Ecto neural progenitor cell (in vitro differentiated cells): ENCODE measurements at regions not wholly inside any gene's neighbourhood (a gene's known extent, or its start where the extent isn't known, plus 50 kb on each side); places are given as distances from the start of the nearest gene placed in this dataset.

Source experiments
- DNase-seq: peaks from one replicate; pipeline ENCODE4 v3.0.0-alpha.2; 2018; ENCODE audit warnings: low spot score

DNA sequence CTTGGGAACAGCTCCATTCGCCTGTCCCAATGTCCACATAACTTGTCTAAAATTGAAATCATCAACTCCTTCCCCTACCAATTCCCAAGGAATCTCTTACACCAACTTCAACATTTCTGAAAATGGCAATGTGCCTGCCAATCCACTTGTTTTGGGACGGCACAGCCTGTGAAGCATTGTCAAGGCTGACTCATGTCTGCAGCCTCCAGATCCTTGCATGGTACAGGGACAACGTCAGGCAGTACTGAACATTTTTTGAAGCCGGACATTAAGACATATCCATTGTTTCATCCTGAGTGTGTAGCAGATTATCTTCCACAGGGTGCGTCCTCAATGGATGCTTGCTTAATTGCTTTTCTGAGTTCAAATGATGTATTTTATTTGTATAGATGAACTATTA is 794.1 kb downstream of the BCL11B start:
- DNase-seq = no peak

DNA sequence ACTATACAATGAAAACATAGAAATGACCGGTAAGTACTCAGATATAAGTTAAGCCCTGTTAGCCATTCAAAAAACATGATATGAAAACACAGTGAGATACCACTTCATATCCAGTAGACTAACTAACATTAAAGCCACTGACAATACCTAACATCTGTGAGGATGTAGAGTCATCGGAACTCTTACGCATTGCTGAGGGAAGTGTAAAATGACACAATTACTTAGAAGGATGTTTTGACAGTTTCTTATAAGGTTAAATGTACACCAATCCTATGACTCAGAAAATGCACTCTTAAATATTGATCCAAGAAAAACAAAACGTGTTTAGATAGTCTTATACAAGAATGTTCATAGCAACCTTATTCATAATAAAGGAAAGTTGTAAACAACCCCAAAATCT is 782.9 kb downstream of the BCL11B start:
- no peak for DNase-seq

DNA sequence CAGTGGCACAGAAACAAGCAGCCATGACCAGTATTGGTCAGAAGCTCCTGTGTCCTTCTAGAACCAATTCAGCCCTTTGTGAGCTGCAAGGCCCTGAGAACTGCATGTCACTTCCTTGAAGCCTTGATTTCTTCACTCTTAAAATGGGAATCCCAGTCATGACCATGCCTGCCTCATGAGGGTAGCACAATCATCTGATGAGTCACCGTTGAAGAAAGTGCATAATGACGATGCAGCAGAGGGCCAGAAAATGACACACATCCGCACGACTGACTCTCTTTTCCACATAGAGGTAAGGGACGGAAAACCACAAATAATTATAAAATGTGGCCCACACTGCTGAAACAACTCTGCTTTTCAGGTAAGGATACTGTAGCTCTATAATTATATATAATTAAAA is 777.4 kb downstream of the BCL11B start:
- DNase-seq = no peak

DNA sequence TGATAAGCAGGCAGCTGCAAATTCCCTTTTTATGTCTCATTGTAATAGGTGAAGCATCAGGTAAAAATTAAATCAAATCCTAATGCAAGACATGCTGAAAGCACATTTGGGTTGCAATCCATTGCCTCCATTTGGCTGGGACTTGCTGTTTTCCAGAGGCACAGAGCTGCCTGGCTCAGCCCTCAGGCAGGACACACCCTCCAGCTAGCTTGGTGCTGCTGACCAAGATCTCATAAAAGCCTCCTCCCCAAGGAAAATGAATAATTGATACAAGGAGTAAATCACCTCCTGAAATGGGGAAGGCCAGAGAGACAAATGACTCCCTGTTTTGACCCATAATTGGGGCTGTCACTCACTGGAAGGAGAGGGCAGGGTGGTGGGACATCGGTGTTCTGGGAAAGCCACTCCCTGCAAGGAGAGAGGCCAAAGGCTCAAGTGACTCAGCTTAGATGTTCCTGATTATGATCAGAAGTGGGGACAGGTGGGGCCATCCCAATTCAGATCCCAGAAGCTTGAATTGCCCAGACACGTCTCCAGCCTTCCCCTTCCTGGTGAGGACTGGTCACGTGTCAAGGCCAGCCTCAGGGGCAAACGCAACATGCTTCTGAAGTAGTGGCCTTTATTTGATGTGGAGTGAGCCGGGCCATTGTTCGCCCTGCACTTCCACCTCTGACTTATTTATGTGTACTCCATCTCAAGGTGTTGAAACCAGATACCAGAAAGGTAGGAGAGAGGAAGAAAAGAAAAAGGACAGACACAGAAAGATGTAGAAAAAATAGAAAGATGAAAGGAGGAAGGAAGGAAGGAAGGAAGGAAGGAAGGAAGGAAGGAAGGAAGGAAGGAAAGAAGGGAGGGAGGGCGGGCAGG is 773.7 kb downstream of the BCL11B start:
- DNase-seq = no peak

DNA sequence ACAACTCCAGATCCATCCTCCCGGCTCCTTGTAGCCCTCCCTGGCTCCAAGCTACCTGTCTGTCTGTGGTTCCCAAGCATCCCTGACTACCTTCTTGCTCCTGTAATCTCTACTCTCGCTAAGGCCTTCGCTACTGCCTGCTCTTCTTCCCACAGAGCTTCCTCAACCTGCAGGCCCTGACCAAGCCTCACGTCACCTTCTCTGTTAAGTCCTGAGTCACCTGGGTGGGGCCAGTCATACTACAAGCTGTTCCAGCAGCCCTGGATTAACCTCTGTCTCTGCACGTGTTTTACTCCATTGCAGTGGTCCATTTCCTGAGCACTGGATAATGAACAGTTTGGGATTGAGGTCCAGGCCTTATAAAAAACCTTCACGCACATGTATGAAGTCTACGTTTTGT is 770.7 kb downstream of the BCL11B start:
- no peak for DNase-seq

DNA sequence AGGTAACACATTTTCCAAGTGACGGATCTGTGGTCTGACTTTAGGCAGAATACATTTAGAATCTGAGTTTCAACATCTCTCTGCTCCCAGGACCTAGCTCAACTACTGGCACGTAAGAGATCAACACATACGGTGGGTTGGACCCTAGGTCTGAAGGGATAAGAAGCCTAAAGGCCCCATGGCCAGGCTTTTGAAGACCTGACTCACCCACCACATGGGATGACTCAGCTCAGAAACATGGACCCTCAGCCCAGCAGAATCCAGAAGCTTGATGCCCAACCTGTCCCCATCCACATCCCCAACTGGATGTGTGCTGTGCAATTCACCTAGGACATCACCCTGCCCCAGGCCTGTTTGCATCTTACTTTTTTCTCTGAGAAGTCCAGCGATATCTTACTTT is 770.2 kb downstream of the BCL11B start:
- DNase-seq = no peak

DNA sequence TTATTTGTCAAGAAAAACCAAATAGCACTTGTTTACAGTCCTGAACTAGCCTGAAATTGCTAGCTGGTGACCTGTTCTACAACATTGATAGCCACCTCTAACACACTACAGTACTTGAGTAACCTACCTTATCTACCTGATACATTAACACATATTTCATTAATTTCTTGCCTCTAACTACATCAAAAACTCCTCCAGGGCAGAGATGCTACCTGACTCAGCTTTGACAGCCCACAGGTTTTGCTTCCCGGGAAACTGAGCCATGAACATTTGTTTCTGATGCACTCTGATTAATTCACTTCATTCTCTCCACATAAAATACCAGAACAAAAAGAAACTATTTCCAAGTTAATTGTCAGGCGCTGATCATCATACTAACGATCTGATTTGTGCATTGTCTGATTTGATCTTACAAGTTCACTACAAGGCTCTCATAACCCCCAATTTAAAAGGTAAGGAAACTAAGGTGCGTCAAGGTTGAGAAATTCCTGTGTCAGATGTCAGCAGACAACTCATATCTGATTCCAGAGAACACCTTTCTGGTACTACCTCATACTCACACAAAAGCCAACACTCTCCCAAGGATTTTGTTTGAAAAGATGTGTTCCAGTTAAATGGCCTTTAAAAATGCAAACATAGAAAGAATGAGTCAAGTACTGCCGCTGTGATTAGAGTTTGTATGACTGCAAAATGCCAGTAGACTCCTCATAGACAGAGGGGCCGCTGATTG is 768.7 kb downstream of the BCL11B start:
- no peak for DNase-seq

DNA sequence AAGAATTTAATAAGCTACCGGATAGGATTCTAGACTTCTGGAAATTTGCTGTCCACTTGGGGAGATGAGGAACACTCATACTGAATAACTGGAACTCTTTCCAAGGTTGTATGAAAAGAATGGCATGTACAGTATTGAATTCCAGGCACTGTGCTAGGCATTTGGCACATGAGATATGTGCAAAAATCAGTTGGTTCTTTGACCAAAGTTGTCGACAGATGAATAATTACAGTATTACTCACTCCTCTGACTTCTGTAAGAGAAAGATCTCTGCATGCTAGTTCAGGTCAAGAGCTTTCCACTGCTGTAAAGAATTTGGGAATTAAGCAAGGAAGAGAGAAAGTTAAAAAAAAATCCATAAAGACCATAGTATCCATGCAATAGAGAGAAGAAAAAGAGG is 764.7 kb downstream of the BCL11B start:
- DNase-seq = no peak

DNA sequence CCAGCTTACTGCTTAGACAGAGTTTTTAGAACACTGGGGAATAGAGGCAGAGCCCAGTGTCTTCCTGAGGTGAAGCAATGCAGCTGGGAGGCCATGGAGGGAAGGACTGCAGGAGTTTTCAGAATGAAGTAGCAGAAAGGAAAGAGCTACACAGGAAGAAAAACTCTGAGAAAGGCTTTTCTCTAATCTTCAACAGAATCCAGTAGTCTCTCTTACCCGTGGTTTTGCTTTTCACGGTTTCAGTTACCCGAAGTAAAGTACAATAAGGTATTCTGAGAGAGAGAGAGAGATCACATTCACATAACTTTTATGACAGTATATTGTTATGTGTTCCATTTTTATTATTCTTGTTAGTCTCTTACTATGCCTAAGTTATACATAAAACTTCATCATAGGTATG is 761.6 kb downstream of the BCL11B start:
- DNase-seq = no peak

DNA sequence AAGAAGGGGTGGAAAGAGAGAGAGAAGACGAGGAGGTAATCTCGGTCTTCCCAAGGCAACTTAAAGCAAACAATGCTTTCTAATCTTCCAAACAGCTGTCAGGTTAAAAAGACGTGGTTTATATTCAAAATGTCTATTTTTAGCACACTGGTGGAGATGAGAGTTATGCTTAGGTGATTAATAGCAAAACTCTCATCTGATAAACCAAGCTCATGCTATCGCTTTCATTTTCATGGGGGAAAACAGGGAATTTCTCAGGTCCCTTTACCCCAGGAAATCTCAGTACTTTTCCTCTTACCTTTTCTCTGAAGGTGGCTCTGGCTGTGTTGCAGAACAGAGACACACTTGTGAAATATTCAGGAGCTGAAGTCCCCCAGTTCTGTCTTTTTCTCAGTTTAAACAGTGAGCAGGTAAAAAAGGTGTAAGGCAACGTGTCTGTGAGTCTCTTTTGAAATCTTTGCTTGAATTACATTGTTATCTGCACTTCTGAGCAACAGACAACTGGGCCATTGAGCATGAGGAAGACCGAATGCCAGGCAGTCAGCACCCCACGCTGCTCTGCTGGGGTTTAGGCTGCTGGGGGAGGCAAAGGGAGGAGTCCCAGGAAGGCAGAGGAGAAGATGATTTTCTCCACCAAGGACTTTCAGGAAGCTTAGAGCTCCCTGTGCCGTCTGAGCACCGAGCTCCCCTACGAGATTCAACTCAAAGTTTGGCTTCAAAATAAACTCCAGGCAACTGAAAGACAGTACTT is 759.3 kb downstream of the BCL11B start:
- DNase-seq = no peak

DNA sequence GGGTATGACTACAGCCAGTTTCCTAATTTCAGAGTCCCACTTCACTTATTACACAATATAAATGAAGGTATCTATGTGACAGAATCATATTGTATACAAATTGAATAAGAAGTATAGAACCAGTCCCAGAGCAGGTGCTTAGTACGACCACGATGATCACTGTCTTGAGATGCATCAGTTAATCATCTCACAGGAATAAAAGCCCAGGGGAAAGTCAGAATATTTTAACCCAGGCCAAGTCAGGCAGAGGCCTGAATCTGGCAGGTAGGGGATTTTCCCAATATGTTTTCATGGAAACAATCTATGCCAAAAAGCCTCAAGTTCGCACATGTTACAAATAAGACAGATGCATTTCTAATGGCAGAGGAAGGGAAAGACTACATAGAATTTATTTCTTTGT is 758.4 kb downstream of the BCL11B start:
- no peak for DNase-seq

DNA sequence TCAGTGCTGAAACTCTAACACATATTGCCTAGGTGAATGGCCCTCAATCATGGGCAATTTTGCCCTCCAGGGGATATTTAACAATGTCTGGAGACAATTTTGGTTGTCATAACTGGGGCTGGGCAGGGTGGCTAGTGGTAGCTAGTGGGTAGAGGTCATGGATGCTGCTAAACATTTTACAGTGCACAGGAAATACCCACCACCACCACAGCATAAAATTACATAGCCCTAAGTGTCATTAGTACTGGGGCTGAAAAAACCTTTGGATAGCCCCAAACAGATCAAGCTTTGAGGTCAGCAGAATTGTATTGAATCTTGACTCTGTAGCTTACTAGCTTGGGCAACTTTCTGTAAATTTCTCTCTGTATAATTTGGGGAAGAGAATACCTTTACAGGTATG is 758.0 kb downstream of the BCL11B start:
- DNase-seq = no peak

DNA sequence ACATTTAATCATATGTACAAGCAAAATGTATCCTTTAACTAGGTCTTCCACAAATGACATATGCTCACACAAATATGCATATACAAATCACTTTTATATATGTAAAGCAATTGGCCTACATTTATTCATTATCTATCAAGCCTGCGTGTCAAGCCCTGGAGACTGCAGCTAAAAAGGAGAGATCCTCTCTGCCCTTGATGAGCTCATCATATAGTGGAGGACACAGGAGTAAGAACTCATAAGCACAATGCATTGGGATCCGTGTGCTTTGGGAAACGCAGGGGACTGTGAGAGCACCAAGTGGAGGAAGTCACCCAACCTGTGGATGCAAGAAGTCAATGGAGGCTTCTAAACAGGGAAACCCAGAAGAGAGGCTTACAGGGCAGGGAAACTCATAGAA is 735.7 kb downstream of the BCL11B start:
- no peak for DNase-seq

DNA sequence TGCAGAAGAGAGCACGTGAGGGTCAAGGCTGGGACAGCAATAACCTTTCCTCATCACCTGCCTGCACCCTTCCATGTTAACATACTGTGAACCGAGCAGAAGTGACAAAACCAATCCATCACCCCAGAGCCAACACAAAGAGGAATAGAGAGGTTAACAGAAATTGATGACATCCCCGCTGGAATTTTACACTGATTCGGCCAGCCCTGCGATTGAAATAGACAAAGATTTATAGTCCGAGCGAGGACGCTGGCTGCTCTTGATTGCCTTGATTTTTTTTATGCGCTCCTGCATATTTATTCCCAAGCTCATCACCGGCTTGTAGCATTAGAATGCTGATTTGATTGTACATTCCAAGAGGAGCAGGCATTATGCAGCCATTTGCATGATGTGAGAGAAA is 729.7 kb downstream of the BCL11B start:
- no peak for DNase-seq

DNA sequence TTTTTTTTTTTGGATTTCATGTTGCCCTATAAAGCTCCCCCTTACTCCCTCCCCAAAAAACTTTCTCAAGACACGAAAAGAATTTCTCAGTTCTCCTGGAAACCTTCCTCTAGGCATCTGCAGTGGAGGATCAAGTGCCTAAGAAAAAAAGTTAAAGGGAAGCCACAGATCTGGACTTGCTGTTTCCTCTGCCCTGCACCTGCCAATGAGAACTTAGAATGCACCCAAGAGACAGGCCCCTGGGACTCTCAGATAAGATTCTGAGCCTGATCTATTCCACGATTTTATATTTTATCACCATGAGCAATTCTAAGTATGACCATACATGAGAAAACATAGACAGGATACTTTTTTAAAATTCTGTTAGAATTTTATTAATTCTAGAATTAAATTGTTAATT is 728.9 kb downstream of the BCL11B start:
- no peak for DNase-seq

DNA sequence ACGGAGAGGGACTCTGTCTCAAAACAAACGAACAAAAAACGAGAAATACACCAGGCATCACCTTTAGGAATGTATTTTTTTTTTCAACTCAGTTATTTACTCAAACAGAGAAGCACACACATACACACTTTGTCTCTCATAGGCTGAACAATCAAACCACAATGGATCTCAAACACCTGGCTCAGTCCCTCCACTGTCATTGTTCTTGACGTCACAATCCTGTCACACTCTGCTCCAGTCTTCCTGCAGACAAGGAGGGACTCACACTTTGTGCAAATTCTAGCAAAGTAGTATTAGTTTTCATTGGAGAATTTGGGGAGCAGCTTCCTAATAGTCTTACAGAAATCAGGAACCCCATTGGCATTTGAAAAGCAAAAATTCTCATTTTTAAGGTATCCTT is 727.8 kb downstream of the BCL11B start:
- DNase-seq = no peak

DNA sequence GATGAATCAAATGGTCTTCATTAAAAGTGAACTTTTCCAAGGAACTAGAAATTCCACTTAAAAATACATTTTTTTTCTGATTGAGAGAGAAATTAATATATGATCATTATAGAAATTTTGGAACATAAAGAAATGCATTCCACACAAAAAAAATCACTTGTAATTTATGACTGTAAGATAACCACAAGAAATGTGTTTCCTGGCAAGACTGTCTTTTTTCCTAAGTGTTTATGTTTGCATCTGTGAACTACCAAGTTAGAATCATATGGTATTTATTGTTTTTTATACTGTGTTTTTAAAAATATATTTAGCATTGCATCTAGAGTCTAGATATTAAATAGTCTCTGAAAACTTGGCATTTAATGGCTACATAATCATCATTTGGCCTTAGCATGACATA is 726.8 kb downstream of the BCL11B start:
- no peak for DNase-seq

DNA sequence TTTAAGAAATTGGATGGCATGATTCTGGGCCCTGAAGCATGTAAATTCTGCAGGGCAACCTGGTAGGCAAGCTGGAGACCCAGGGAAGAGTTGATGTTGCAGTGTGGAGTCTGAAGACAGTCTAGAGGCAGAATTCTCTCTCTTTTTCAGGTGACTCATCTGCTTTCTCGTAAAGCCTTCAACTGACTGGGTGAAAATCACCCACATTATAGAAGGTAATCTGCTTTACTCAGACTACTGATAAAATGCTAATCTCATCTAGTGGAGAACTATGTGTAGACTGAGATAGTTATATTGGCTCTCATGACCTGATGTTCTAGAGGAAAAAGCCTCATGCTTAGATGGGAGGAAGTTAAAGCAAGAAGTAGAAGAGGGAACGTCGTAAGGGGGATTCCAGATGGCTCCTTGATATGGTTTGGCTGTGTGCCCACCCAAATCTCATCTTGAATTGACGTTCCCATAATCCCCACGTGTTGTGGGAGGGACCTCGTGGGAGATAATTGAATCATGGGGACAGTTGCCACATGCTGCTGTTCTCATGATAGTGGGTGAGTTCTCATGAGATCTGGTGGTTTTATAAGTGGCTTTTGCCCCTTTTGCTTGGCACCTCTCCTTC is 723.8 kb downstream of the BCL11B start:
- DNase-seq = no peak

DNA sequence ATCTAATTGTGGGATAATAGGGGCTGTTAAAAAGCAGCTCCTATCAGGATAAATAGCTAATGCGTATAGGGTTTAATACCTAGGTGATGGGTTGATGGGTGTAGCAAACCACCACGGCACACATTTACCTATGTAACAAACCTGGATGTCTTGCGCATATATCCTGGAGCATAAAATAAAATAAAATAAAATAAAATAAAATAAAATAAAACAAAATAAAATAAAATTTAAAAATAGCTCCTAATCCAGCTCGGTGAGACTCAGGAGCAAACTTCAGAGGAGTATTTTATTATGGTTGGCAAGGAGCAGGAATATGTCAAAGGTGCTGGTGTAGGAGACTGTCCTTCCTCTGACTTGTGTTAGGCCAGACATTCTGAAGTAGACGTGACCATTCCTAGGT is 721.0 kb downstream of the BCL11B start:
- DNase-seq = no peak

DNA sequence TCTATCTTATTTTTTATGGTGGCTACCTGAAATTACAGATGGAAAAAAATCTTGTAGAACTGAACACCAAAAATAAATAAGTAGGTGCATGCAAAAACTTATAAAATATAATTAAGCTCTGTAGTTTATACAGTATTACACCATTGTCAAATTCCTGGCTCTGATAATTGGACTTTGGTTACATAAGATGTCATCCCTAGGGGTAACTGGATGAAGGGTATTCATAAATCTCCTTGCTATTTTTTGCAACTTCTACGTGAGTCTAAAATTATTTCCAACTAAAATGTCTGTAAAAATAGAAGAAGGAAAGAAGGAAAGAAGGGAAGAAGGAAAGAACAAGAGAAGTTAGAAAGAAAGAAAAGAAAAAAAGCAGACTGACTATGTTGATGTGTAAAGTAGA is 716.6 kb downstream of the BCL11B start:
- DNase-seq = no peak

DNA sequence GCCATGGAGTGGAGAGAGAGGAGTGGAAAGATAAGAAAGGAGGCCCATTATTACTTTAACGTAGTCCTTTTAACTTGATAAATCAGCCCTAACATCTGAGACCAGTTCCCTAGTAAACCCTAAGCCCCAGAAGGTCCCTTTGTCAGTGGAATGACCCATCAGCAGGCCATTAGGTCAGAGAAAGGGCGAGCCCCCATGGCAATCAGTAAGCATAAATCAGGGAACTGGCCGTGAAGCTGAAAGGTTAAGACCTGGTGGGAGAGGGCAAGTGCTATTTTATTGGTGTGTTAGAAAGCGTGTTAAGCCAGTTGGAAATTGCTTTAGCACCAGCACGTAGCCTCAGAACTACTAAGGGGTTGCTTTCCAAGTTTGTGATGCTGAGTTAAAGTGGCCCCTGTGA is 708.0 kb downstream of the BCL11B start:
- peak; percentile 66 for DNase-seq

DNA sequence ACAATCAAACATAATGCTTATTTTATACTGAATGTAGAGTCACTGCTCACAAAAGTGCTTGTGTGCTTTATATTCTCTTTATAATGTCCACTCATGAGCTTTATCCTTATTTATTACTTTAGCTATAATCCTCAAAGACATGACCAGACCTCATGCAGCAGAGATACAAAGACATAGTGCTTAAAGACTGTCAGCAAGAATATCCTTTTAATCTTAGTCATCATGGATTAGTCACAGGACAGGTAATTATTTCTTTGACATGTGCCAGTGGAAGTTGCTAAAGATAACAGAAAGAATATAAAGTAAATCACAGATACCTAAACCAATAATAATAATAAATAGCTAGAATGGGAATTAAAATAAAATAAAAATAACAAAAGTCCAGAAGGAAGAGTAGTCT is 707.5 kb downstream of the BCL11B start:
- no peak for DNase-seq

DNA sequence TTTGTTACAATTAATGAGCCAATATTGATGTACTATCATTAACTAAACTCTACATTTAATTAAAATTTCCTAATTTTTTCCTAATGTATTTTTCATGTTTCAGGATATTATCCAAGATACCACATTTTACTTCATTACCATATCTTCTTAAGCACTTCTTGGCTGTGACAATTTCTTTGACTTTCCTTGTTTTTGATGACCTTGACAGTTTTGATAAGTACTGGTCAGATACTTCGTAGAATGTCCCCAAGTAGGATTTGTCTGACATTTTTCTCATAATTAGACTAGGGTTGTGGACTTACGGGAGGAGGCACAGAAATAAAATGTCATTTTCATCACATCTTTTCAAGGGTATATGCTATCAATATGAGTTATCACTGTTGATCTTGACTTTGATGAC is 700.9 kb downstream of the BCL11B start:
- DNase-seq = no peak
